Glutamatergic neuron (in vitro differentiated cells): ENCODE measurements at regions not wholly inside any gene's neighbourhood (a gene's known extent, or its start where the extent isn't known, plus 50 kb on each side); places are given as distances from the start of the nearest gene placed in this dataset.
"Not testable (repeated sequence)": the region's sequence is repeated elsewhere in the genome, so short reads cannot be mapped to it uniquely, and the experiment has no call there.

ENCODE experiments used
- DNase-seq: peaks from one replicate; pipeline ENCODE4 v3.0.0; 2022
- H3K27ac Mint-ChIP-seq: one replicate; pipeline ENCODE4 v1.8.0; 2020; ENCODE audit warnings: mild to moderate bottlenecking, mixed read lengths, inconsistent platforms; ENCODE audit not compliant: unreplicated experiment
- H3K27me3 Mint-ChIP-seq: one replicate; pipeline ENCODE4 v1.8.0; 2020; ENCODE audit warnings: mild to moderate bottlenecking, moderate library complexity, mixed read lengths, inconsistent platforms; ENCODE audit not compliant: unreplicated experiment
- H3K36me3 Mint-ChIP-seq: one replicate; pipeline ENCODE4 v1.8.0; 2020; ENCODE audit warnings: mild to moderate bottlenecking, mixed read lengths, inconsistent platforms; ENCODE audit not compliant: unreplicated experiment
- H3K4me1 Mint-ChIP-seq: one replicate; pipeline ENCODE4 v1.8.0; 2020; ENCODE audit warnings: mild to moderate bottlenecking, low read depth, mixed read lengths, inconsistent platforms; ENCODE audit not compliant: unreplicated experiment
- H3K4me3 Mint-ChIP-seq: one replicate; pipeline ENCODE4 v1.8.0; 2020; ENCODE audit warnings: mild to moderate bottlenecking, mixed read lengths, inconsistent platforms; ENCODE audit not compliant: unreplicated experiment
- H3K9me3 Mint-ChIP-seq: one replicate; pipeline ENCODE4 v1.8.0; 2020; ENCODE audit warnings: mild to moderate bottlenecking, moderate library complexity, mixed read lengths, inconsistent platforms; ENCODE audit not compliant: unreplicated experiment
- TF ChIP-seq, protein P1 (sequence below): fragments of 200-600 bp; sonication (generic); IDR thresholded peaks from one replicate; pipeline ENCODE4 v1.5.0; 2021; ENCODE audit not compliant: partially characterized antibody, unreplicated experiment

DNA sequence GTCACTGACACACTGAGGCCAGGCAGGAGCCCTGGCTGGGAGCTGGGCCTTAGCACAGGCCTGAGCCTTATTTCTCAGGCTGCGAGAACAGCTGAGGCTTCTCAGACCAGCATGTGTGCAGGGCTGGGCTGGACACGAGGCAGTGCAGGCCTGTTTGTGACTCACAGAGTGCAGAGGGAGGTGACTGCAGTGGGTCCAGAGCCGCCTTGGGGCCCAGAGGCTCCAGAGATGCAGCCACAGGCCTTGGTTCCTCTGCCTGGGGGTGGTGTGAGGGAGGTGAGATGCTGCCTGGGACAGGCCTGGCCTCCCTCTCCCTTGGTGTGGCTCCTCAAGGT, 61.2 kb upstream of the ETV3 start:
- Mint-ChIP-seq H3K9me3 (no peaks in the 10 kb centered on the region), H3K27me3 (no peaks in the 10 kb centered on the region), H3K36me3 (no peaks in the 10 kb centered on the region), H3K4me1 (peaks cover 1% of the 10 kb centered on the region), H3K4me3 (no peak overlapping the region), H3K27ac (no peak overlapping the region)
- TF ChIP-seq, protein P1, sequence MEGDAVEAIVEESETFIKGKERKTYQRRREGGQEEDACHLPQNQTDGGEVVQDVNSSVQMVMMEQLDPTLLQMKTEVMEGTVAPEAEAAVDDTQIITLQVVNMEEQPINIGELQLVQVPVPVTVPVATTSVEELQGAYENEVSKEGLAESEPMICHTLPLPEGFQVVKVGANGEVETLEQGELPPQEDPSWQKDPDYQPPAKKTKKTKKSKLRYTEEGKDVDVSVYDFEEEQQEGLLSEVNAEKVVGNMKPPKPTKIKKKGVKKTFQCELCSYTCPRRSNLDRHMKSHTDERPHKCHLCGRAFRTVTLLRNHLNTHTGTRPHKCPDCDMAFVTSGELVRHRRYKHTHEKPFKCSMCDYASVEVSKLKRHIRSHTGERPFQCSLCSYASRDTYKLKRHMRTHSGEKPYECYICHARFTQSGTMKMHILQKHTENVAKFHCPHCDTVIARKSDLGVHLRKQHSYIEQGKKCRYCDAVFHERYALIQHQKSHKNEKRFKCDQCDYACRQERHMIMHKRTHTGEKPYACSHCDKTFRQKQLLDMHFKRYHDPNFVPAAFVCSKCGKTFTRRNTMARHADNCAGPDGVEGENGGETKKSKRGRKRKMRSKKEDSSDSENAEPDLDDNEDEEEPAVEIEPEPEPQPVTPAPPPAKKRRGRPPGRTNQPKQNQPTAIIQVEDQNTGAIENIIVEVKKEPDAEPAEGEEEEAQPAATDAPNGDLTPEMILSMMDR = no peak
- no peak for DNase-seq

DNA sequence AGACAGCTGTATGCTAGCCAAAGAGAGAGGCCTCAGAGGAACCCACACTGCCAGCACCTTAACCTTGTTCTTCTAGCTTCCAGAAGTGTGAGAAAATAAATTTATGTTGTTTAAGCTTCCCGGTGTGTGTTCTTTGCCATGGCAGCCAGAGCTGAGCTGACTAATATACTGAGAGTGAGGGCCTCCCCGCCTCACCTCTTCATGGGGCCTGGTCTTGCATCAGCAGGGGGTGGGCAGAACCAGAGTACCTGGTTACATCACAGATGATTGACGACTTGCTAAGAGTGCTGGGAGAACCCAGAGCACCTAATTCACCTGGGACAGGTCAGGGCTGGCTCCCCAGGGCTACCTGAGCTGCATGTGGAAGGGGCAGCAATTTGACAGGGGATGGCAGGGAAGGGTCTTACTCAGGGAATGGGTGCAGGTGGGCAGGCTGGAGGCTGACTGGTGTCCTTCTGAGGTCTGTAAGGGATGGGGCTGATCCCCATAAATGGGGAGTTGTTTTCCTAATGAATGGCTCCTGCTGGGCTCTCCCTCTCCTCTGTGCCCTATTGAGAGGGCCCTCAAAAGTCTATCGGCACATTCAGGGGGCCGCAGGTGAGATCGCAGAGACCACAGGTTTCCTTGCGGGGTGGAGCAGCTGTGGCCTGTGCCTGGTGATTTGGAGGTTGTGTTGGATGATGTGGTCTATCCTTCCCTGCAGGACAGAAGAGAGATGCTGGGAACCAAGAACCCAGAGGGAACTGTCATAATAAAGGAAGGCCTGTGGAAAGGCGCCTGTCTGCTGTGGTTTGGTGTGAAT, 60.6 kb upstream of the ETV3 start:
- Mint-ChIP-seq H3K27me3 (no peaks in the 10 kb centered on the region), H3K4me3 (no peak overlapping the region), H3K4me1 (peaks cover 3% of the 10 kb centered on the region), H3K9me3 (no peaks in the 10 kb centered on the region), H3K27ac (no peak overlapping the region), H3K36me3 (no peaks in the 10 kb centered on the region)
- TF ChIP-seq, protein P1 = no peak
- DNase-seq = no peak

DNA sequence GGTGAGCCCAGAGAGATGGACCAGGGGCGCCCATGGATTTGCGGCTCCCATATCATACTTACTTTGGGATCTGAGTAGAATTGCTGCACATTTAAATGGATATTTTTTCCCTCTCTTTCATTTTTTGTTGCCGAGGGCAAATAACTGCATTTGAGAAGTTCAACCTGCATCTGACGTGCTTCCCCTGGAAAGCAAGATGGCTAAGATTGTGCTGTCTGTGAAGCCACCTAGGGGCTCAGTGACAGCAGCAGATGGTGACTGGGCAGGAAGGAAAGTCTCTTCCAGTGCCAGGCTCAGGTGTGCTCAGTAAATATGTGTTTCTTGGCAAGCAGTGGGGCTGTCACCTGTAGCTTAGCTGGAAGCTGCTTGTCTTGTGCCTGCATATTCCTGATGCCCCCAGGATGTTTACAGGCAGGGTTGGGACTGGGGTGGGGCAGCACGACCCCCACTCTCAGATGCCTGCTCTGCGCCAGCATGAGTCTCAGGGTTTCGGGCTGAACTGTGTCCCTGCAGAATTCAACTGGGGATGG, 59.8 kb upstream of the ETV3 start:
- TF ChIP-seq, protein P1 = no peak
- no peak for DNase-seq
- H3K36me3 Mint-ChIP-seq = no peaks in the 10 kb centered on the region

DNA sequence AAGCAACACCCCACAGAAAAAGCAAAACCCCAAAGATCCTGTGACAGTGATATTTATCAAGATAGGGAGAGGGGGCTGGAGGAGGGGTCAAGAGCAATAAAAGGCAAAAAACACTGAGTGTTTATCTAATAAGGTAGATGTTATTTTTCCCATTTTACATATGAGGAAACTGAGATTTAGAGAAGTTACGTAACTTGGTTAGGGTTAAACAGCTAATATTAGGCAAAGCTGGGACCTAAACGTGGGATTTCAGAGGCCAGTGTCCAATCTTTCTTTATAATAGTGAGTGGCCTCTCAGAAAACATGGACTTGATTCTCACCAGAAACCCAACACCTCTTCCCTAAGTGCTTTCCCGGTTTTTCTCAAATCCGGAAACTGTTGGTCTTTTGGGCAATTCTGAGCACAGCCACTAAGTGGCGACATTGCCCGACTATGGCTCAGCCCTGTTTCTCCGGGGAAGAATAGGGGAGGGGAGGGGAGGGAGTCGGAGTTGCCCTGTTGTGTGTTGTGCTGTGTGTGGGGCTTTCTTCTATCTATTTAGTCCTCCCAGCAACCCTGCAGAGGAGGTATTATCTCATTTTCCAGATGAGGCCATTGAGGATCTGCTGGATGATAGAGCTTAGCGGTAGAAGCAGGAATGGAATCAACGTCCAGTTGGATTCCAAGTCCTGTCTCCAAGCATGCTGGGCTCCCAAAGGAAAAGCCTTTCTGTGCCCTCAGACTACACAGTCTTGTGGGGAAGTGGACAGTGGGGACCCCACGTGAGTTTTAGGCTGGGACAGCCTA, 58.7 kb upstream of the ETV3 start:
- not testable (repeated sequence) for H3K9me3 Mint-ChIP-seq, H3K36me3 Mint-ChIP-seq, DNase-seq

More for the DNA sequence above, 59.8 kb upstream of the ETV3 start:
- H3K27me3 Mint-ChIP-seq = no peaks in the 10 kb centered on the region
- peaks cover 4% of the 10 kb centered on the region for H3K4me1 Mint-ChIP-seq
- no peak overlapping the region for H3K4me3 Mint-ChIP-seq
- no peaks in the 10 kb centered on the region for H3K9me3 Mint-ChIP-seq
- H3K27ac Mint-ChIP-seq = no peak overlapping the region

DNA sequence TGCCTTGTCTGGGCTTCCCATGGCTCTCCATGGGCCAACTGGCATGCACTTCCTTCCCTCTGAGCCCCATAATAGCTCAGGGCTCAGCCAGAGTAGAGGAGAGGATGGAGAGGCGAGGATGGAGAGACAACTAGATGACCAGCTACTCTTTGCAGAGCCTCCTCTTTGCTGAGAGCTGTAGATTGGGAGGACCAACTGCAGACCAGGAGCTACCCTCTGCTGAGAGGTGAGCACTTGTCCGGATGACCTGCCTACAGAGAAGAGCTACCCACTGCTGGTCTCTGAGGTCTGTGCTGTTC, 58.0 kb upstream of the ETV3 start:
- H3K27ac Mint-ChIP-seq = no peak overlapping the region
- H3K4me1 Mint-ChIP-seq = peaks cover 4% of the 10 kb centered on the region
- TF ChIP-seq, protein P1 = no peak
- no peak overlapping the region for H3K4me3 Mint-ChIP-seq
- H3K27me3 Mint-ChIP-seq = no peaks in the 10 kb centered on the region
- no peaks in the 10 kb centered on the region for H3K36me3 Mint-ChIP-seq
- no peak for DNase-seq
- no peaks in the 10 kb centered on the region for H3K9me3 Mint-ChIP-seq

More for the DNA sequence above, 58.7 kb upstream of the ETV3 start:
- H3K27ac Mint-ChIP-seq, H3K4me3 Mint-ChIP-seq, H3K4me1 Mint-ChIP-seq, H3K27me3 Mint-ChIP-seq: not testable (repeated sequence)
